ENCODE measurements at regions not wholly inside any gene's neighbourhood (a gene's known extent, or its start where the extent isn't known, plus 50 kb on each side); places are given as distances from the start of the nearest gene placed in this dataset.

DNA sequence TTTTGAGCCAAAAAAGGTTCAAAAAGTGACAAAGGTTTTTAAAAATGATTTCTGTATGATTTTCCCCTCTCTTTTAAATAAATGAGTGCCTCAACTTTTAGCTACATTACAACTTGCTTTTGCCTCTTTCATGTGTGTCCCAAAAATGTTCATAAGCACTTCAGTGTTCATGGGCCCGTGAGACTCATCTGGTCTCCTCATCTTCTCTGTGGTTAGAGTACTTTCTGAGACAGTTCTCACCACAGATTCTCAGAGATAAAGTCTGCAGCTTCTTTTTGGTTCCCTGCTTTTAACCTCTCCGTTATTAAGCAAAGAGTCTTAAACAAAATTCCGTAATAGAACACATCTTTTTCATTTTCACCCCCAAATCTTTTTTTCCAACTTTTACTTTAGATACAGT, 156.9 kb downstream of the DLEU7 start:
- Histone ChIP-seq H3K27ac (ENCODE audit: insufficient read depth, low read length) (no peak overlapping the region), H3K36me3 (ENCODE audit: control insufficient read depth, insufficient read depth, low read length) (no peaks in the 10 kb centered on the region), H4K20me1 (ENCODE audit: control insufficient read depth, extremely low read depth, insufficient read depth, low read length) (no peaks in the 10 kb centered on the region), H2AFZ (ENCODE audit: low read length) (no peak overlapping the region), H3K4me2 (ENCODE audit: extremely low read depth, insufficient read depth, low read length) (no peak overlapping the region), H3K79me2 (ENCODE audit: control insufficient read depth, insufficient read depth, low read length) (no peaks in the 10 kb centered on the region), H3K4me3 (replicated peaks in 1 of 4; ENCODE audit: control extremely low read depth in 1 of 4, insufficient read depth in 1 of 4, low read depth in 3 of 4, low read length in 4 of 4) (no peak overlapping the region), H3K4me1 (ENCODE audit: control insufficient read depth, extremely low read depth, insufficient read depth, low read length) (no peaks in the 10 kb centered on the region), H3K9ac (ENCODE audit: insufficient read depth, low read length) (no peak overlapping the region), H3K27me3 (ENCODE audit: control insufficient read depth, insufficient read depth, low read length) (no peaks in the 10 kb centered on the region), H3K9me3 (ENCODE audit: control insufficient read depth, insufficient read depth, low read depth, low read length) (no peaks in the 10 kb centered on the region)
- DNase-seq (ENCODE audit: low read depth in 2 of 2): no peak
- TF ChIP-seq, protein P1, sequence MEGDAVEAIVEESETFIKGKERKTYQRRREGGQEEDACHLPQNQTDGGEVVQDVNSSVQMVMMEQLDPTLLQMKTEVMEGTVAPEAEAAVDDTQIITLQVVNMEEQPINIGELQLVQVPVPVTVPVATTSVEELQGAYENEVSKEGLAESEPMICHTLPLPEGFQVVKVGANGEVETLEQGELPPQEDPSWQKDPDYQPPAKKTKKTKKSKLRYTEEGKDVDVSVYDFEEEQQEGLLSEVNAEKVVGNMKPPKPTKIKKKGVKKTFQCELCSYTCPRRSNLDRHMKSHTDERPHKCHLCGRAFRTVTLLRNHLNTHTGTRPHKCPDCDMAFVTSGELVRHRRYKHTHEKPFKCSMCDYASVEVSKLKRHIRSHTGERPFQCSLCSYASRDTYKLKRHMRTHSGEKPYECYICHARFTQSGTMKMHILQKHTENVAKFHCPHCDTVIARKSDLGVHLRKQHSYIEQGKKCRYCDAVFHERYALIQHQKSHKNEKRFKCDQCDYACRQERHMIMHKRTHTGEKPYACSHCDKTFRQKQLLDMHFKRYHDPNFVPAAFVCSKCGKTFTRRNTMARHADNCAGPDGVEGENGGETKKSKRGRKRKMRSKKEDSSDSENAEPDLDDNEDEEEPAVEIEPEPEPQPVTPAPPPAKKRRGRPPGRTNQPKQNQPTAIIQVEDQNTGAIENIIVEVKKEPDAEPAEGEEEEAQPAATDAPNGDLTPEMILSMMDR (conservative IDR thresholded peaks at IDR 0.05 in 1 of 2, IDR thresholded peaks at IDR 0.05 in 1 of 2; ENCODE audit: low read depth in 1 of 2, low read length in 2 of 2): no peak
- no peak for TF ChIP-seq EZH2 (IDR thresholded peaks at IDR 0.05; ENCODE audit: low read length, missing control alignments)

DNA sequence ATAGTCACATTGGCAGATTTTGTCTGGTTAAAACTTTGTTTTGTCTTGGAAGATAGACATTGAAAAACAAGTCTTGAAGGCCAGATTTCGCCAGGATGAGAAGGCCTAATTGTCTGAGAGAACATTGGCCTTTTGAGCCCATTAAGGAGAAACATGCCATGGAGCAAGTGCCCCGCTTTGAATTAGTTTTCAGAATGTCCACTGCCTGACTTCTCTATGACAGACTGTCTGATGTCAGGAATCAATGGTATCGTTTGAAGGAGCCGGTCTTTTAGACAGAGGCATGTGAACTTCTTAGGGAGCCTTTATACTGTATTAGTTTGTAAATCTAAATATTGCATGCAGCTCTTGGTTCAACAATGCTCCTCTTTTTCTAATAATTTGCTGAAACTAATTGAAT, 155.9 kb downstream of the DLEU7 start:
- H4K20me1 ChIP-seq (ENCODE audit: control insufficient read depth, extremely low read depth, insufficient read depth, low read length): no peaks in the 10 kb centered on the region
- no peaks in the 10 kb centered on the region for H3K79me2 ChIP-seq (ENCODE audit: control insufficient read depth, insufficient read depth, low read length)
- H3K27me3 ChIP-seq (ENCODE audit: control insufficient read depth, insufficient read depth, low read length): no peaks in the 10 kb centered on the region
- no peak for TF ChIP-seq EZH2 (IDR thresholded peaks at IDR 0.05; ENCODE audit: low read length, missing control alignments)
- no peak overlapping the region for H2AFZ ChIP-seq (ENCODE audit: low read length)
- no peak for DNase-seq (ENCODE audit: low read depth in 2 of 2)
- no peaks in the 10 kb centered on the region for H3K36me3 ChIP-seq (ENCODE audit: control insufficient read depth, insufficient read depth, low read length)
- H3K4me2 ChIP-seq (ENCODE audit: extremely low read depth, insufficient read depth, low read length): no peak overlapping the region
- no peak overlapping the region for H3K4me3 ChIP-seq (replicated peaks in 1 of 4; ENCODE audit: control extremely low read depth in 1 of 4, insufficient read depth in 1 of 4, low read depth in 3 of 4, low read length in 4 of 4)
- H3K9ac ChIP-seq (ENCODE audit: insufficient read depth, low read length): no peak overlapping the region
- no peaks in the 10 kb centered on the region for H3K4me1 ChIP-seq (ENCODE audit: control insufficient read depth, extremely low read depth, insufficient read depth, low read length)
- no peak overlapping the region for H3K27ac ChIP-seq (ENCODE audit: insufficient read depth, low read length)
- no peaks in the 10 kb centered on the region for H3K9me3 ChIP-seq (ENCODE audit: control insufficient read depth, insufficient read depth, low read depth, low read length)

- Histone ChIP-seq H3K9me3 (ENCODE audit: control insufficient read depth, insufficient read depth, low read depth, low read length) (no peaks in the 10 kb centered on the region), H3K4me3 (replicated peaks in 1 of 4; ENCODE audit: control extremely low read depth in 1 of 4, insufficient read depth in 1 of 4, low read depth in 3 of 4, low read length in 4 of 4) (no peak overlapping the region), H3K36me3 (ENCODE audit: control insufficient read depth, insufficient read depth, low read length) (no peaks in the 10 kb centered on the region), H4K20me1 (ENCODE audit: control insufficient read depth, extremely low read depth, insufficient read depth, low read length) (no peaks in the 10 kb centered on the region), H3K79me2 (ENCODE audit: control insufficient read depth, insufficient read depth, low read length) (no peaks in the 10 kb centered on the region), H3K4me2 (ENCODE audit: extremely low read depth, insufficient read depth, low read length) (no peak overlapping the region), H3K27me3 (ENCODE audit: control insufficient read depth, insufficient read depth, low read length) (no peaks in the 10 kb centered on the region), H2AFZ (ENCODE audit: low read length) (no peak overlapping the region), H3K9ac (ENCODE audit: insufficient read depth, low read length) (no peak overlapping the region), H3K4me1 (ENCODE audit: control insufficient read depth, extremely low read depth, insufficient read depth, low read length) (no peaks in the 10 kb centered on the region), H3K27ac (ENCODE audit: insufficient read depth, low read length) (no peak overlapping the region)
- no peak for TF ChIP-seq EZH2 (IDR thresholded peaks at IDR 0.05; ENCODE audit: low read length, missing control alignments)
- TF ChIP-seq, protein P1 (conservative IDR thresholded peaks at IDR 0.05 in 1 of 2, IDR thresholded peaks at IDR 0.05 in 1 of 2; ENCODE audit: low read depth in 1 of 2, low read length in 2 of 2): no peak
- DNase-seq (ENCODE audit: low read depth in 2 of 2): no peak
Observed at GRCh38 chr13:50690006-50690405, 153.5 kb downstream of the DLEU7 start.

Measured in fibroblast of lung (primary cell).